Epithelial cell of esophagus (primary cell): ENCODE measurements at regions not wholly inside any gene's neighbourhood (a gene's known extent, or its start where the extent isn't known, plus 50 kb on each side); places are given as distances from the start of the nearest gene placed in this dataset.

Experiments
- DNase-seq: peaks from one replicate; pipeline ENCODE4 v3.0.0; 2010; ENCODE audit warnings: low read depth
- H3K4me3 ChIP-seq: 2 replicates; pipeline ENCODE4 v1.5.1; 2011; ENCODE audit warnings: mild to moderate bottlenecking, low read length, control low read depth
- TF ChIP-seq, protein P1 (sequence below): IDR thresholded peaks from 2 replicates; pipeline ENCODE4 v1.5.1; 2011; ENCODE audit warnings: low read depth, mild to moderate bottlenecking, low read length, control low read depth, inconsistent platforms; ENCODE audit not compliant: insufficient read depth; ENCODE audit errors: missing control alignments

- no peak for DNase-seq
- no peak overlapping the region for H3K4me3 ChIP-seq
- TF ChIP-seq, protein P1, sequence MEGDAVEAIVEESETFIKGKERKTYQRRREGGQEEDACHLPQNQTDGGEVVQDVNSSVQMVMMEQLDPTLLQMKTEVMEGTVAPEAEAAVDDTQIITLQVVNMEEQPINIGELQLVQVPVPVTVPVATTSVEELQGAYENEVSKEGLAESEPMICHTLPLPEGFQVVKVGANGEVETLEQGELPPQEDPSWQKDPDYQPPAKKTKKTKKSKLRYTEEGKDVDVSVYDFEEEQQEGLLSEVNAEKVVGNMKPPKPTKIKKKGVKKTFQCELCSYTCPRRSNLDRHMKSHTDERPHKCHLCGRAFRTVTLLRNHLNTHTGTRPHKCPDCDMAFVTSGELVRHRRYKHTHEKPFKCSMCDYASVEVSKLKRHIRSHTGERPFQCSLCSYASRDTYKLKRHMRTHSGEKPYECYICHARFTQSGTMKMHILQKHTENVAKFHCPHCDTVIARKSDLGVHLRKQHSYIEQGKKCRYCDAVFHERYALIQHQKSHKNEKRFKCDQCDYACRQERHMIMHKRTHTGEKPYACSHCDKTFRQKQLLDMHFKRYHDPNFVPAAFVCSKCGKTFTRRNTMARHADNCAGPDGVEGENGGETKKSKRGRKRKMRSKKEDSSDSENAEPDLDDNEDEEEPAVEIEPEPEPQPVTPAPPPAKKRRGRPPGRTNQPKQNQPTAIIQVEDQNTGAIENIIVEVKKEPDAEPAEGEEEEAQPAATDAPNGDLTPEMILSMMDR, result no peak
Measured at GRCh38 chr4:45831692-45832091, 292.2 kb downstream of the GABRG1 start.

GRCh38 chr4:45803994-45804393, 319.9 kb downstream of the GABRG1 start:
- no peak overlapping the region for H3K4me3 ChIP-seq
- no peak for DNase-seq
- TF ChIP-seq, protein P1, result no peak

DNA sequence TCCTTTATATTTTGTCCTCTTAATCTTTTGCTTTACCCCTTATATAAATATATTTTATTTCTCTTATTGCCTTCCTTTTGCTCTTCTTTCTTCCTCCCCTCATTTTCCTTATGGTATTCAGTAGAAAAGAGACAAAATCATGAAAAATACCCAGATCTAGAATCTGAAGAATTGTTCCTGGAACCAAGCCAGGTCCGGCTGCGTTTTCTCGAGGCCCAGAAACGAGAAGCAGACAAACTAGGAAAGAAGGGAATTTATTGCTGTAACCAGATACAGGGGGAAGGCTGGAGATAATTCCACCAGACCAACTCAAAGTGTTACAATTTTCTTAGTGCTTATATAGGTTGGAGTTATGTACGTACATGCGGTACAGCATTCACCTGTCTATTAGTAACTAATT, 328.7 kb downstream of the GABRG1 start:
- TF ChIP-seq, protein P1, result no peak
- no peak overlapping the region for H3K4me3 ChIP-seq
- no peak for DNase-seq

GRCh38 chr4:45778514-45778913, 345.3 kb downstream of the GABRG1 start:
- no peak overlapping the region for H3K4me3 ChIP-seq
- TF ChIP-seq, protein P1, result no peak
- no peak for DNase-seq

DNA sequence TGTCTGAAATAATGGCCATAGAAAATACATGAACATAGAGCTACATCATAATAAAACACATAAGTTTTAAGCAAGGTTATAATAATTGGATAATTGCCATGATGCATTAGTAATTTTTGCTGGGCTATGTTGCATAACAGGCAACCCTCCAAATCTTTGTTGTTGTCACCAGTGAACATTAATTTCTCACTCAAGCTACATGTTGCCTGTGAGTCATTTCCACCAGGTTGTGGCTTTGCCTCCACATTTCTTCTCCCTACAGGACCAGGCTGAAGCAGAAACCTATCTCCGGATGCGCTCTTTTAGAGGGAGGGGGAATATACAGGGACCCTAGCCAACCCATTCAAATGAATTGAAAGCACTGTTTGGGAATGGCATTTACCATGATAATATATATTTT, 347.7 kb downstream of the GABRG1 start:
- TF ChIP-seq, protein P1, result no peak
- H3K4me3 ChIP-seq, result no peak overlapping the region
- peak; percentile 1 for DNase-seq

- no peak for DNase-seq
- TF ChIP-seq, protein P1, result no peak
- no peak overlapping the region for H3K4me3 ChIP-seq
Measured at GRCh38 chr4:45770958-45771357, 352.9 kb downstream of the GABRG1 start.

DNA sequence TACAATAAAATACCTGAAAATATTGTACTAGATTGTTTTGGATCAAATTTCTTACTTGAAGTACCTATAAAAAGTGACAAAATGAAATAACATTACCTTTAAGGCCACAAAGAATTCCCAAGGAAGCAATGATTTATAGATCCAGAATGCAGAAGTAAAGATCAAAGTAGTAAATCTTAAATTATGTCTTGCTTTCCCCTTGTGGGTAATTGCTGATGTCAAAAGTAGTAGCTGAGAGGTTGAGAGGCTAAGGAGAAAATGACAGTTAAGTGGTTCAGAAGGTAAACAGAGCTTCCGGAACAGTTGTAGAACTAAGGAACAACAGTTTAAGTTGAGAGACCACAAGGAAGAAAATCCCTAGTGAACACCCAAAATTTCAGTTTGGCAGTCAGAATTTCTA, 358.3 kb downstream of the GABRG1 start:
- DNase-seq, result no peak
- TF ChIP-seq, protein P1, result no peak
- no peak overlapping the region for H3K4me3 ChIP-seq
